Colonic mucosa (tissue), 4 donors: ENCODE measurements at regions not wholly inside any gene's neighbourhood (a gene's known extent, or its start where the extent isn't known, plus 50 kb on each side); places are given as distances from the start of the nearest gene placed in this dataset.
"Not testable (repeated sequence)": the region's sequence is repeated elsewhere in the genome, so short reads cannot be mapped to it uniquely, and the experiment has no call there.

Source experiments
- DNase-seq: peaks from one replicate; pipeline ENCODE4 v3.0.0-alpha.2; 2020
- H3K27ac ChIP-seq: fragments of 200-600 bp; one replicate; pipeline ENCODE4 v1.8.0; 2021
- H3K27me3 ChIP-seq: fragments of 200-600 bp; one replicate; pipeline ENCODE4 v1.8.0; 2021
- H3K36me3 ChIP-seq: fragments of 200-600 bp; one replicate; pipeline ENCODE4 v1.8.0; 2021
- H3K4me1 ChIP-seq: fragments of 200-600 bp; one replicate; pipeline ENCODE4 v1.8.0; 2021; ENCODE audit warnings: mild to moderate bottlenecking
- H3K4me3 ChIP-seq: fragments of 200-600 bp; one replicate; pipeline ENCODE4 v1.8.0; 2021
- H3K9ac ChIP-seq, 2 donors: one replicate each; pipeline ENCODE4 v1.7.0; 2013; ENCODE audit warnings: control low read depth in 2 of 2, low read depth in 2 of 2, low read length in 2 of 2
- H3K9me3 ChIP-seq: fragments of 200-600 bp; one replicate; pipeline ENCODE4 v1.8.0; 2021
- CTCF ChIP-seq: fragments of 200-600 bp; IDR thresholded peaks from one replicate; pipeline ENCODE4 v1.8.0; 2022; ENCODE audit warnings: antibody characterized with exemption, mild to moderate bottlenecking
- intact Hi-C: fragments of 100-400 bp; cut with DNase I; formaldehyde crosslinking; loops from one replicate; pipeline ENCODE4 v1.14.1; 2022
- donor health status: healthy.
- donor health status: DM: no; HTN: no; CAD: no.
- donor health status: DM: no; HTN: no; CAD: no.

GRCh38 chr10:61818251-61818650 is 83.2 kb upstream of the ARID5B start:
- intact Hi-C loops, H3K27ac ChIP-seq, DNase-seq, H3K27me3 ChIP-seq, H3K9ac ChIP-seq, H3K4me3 ChIP-seq, H3K4me1 ChIP-seq, H3K36me3 ChIP-seq, H3K9me3 ChIP-seq: not testable (repeated sequence)

- Histone ChIP-seq H3K36me3 (no peaks in the 10 kb centered on the region), H3K27me3 (no peaks in the 10 kb centered on the region), H3K4me1 (no peaks in the 10 kb centered on the region), H3K9me3 (no peaks in the 10 kb centered on the region), H3K9ac (no peak overlapping the region), H3K4me3 (no peak overlapping the region), H3K27ac (no peak overlapping the region)
- TF ChIP-seq CTCF, result no peak
- DNase-seq, result no peak
- intact Hi-C loops, result no loop called here
These were observed 82.3 kb upstream of the ARID5B start for GRCh38 chr10:61819208-61819607.

GRCh38 chr10:61821153-61821552 is 80.3 kb upstream of the ARID5B start:
- H3K4me3 ChIP-seq, result no peak overlapping the region
- H3K9ac ChIP-seq, result no peak overlapping the region
- TF ChIP-seq CTCF, result no peak
- no peaks in the 10 kb centered on the region for H3K4me1 ChIP-seq
- no peak for DNase-seq
- intact Hi-C loops, result no loop called here
- H3K36me3 ChIP-seq, result no peaks in the 10 kb centered on the region
- no peaks in the 10 kb centered on the region for H3K27me3 ChIP-seq
- H3K27ac ChIP-seq, result no peak overlapping the region
- H3K9me3 ChIP-seq, result no peaks in the 10 kb centered on the region

GRCh38 chr10:61821693-61822092 is 79.8 kb upstream of the ARID5B start:
- Histone ChIP-seq H3K27ac (no peak overlapping the region), H3K27me3 (no peaks in the 10 kb centered on the region), H3K4me1 (no peaks in the 10 kb centered on the region), H3K9me3 (no peaks in the 10 kb centered on the region), H3K36me3 (no peaks in the 10 kb centered on the region), H3K4me3 (no peak overlapping the region), H3K9ac (no peak overlapping the region)
- no peak for DNase-seq
- intact Hi-C loops, result no loop called here
- no peak for TF ChIP-seq CTCF

GRCh38 chr10:61822096-61822495 is 79.4 kb upstream of the ARID5B start:
- no peaks in the 10 kb centered on the region for H3K36me3 ChIP-seq
- no peak overlapping the region for H3K27ac ChIP-seq
- intact Hi-C loops, result no loop called here
- TF ChIP-seq CTCF, result no peak
- no peak overlapping the region for H3K4me3 ChIP-seq
- H3K27me3 ChIP-seq, result no peaks in the 10 kb centered on the region
- DNase-seq, result no peak
- H3K9ac ChIP-seq, result no peak overlapping the region
- H3K4me1 ChIP-seq, result no peaks in the 10 kb centered on the region
- H3K9me3 ChIP-seq, result no peaks in the 10 kb centered on the region

GRCh38 chr10:61822781-61823230 is 78.7 kb upstream of the ARID5B start:
- H3K27me3 ChIP-seq, result no peaks in the 10 kb centered on the region
- no peaks in the 10 kb centered on the region for H3K4me1 ChIP-seq
- H3K9me3 ChIP-seq, result no peaks in the 10 kb centered on the region
- intact Hi-C loops, result no loop called here
- no peaks in the 10 kb centered on the region for H3K36me3 ChIP-seq
- DNase-seq, result no peak
- no peak overlapping the region for H3K9ac ChIP-seq
- no peak overlapping the region for H3K27ac ChIP-seq
- no peak overlapping the region for H3K4me3 ChIP-seq
- no peak for TF ChIP-seq CTCF
